ENCODE measurements at regions not wholly inside any gene's neighbourhood (a gene's known extent, or its start where the extent isn't known, plus 50 kb on each side); places are given as distances from the start of the nearest gene placed in this dataset.
"Not testable (repeated sequence)": the region's sequence is repeated elsewhere in the genome, so short reads cannot be mapped to it uniquely, and the experiment has no call there.

- TF ChIP-seq CTCF (IDR thresholded peaks at IDR 0.05): no peak
- no peaks in the 10 kb centered on the region for H3K27me3 ChIP-seq (ENCODE audit: low read depth)
- no peak overlapping the region for H3K4me3 ChIP-seq
- intact Hi-C loops (cut with DNase I): no loop called here
- no peaks in the 10 kb centered on the region for H3K9me3 ChIP-seq
- H3K4me1 ChIP-seq: no peaks in the 10 kb centered on the region
- no peak overlapping the region for H3K27ac ChIP-seq
- DNase-seq: no peak
- H3K36me3 ChIP-seq: no peaks in the 10 kb centered on the region
- no peak for ATAC-seq
Observed at GRCh38 chrX:3445806-3446490, 99.5 kb upstream of the MXRA5 start.

DNA sequence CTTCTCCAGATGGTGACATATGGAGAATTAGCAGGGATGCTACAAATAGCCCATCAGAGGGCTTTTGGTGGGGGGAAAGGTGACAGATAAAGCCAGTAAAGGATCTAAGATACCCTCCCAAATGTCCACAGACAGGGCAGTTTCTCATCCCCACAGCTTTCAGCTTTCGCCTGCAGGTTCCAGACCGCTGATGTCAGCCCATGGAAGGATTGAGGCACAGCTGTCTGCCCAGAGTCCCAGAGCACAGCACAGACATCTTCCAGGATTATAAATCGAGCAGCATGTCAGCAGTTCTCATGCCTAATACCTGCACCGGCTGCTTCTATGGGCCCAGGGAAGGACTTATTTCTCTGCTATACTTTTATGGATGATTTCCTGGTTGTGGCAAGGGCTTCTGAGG is 96.7 kb upstream of the MXRA5 start:
- Histone ChIP-seq H3K27me3 (ENCODE audit: low read depth) (no peaks in the 10 kb centered on the region), H3K9me3 (no peaks in the 10 kb centered on the region), H3K36me3 (no peaks in the 10 kb centered on the region), H3K4me1 (no peaks in the 10 kb centered on the region), H3K4me3 (no peak overlapping the region), H3K27ac (no peak overlapping the region)
- ATAC-seq (no peak), DNase-seq (no peak)
- no peak for TF ChIP-seq CTCF (IDR thresholded peaks at IDR 0.05)
- intact Hi-C loops (cut with DNase I): no loop called here

DNA sequence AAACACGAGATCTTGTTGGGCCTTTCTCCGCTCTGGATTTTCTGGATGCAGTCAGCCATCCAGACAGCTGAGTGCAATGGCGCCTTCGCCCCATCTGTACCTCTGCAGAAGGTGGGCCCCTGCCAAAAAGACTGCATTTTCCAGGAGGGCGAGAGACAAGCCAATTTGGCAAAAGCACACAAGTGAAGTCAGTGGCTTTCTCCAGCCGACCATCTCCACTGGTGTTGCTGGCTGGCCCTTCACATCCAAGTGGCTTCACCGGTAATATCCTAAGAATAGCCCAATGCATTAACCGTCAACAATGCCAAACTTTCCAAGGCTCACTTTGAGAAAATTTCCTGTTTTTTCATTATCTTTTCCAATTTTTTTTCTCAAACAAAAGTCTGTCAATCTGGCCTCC is 96.2 kb upstream of the MXRA5 start:
- Histone ChIP-seq H3K4me1 (no peaks in the 10 kb centered on the region), H3K36me3 (no peaks in the 10 kb centered on the region), H3K4me3 (no peak overlapping the region), H3K9me3 (no peaks in the 10 kb centered on the region), H3K27ac (no peak overlapping the region), H3K27me3 (ENCODE audit: low read depth) (no peaks in the 10 kb centered on the region)
- ATAC-seq (no peak), DNase-seq (no peak)
- no peak for TF ChIP-seq CTCF (IDR thresholded peaks at IDR 0.05)
- intact Hi-C loops (cut with DNase I): no loop called here

- intact Hi-C loops (cut with DNase I): no loop called here
- Histone ChIP-seq H3K36me3 (no peaks in the 10 kb centered on the region), H3K27ac (no peak overlapping the region), H3K4me1 (no peaks in the 10 kb centered on the region), H3K27me3 (ENCODE audit: low read depth) (no peaks in the 10 kb centered on the region), H3K9me3 (no peaks in the 10 kb centered on the region), H3K4me3 (no peak overlapping the region)
- ATAC-seq (no peak), DNase-seq (no peak)
- no peak for TF ChIP-seq CTCF (IDR thresholded peaks at IDR 0.05)
Observed at GRCh38 chrX:3440981-3441380, 94.5 kb upstream of the MXRA5 start.

GRCh38 chrX:3435916-3436315 is 89.5 kb upstream of the MXRA5 start:
- H3K27ac ChIP-seq; H3K4me1 ChIP-seq; ATAC-seq; intact Hi-C loops (cut with DNase I); H3K4me3 ChIP-seq; H3K27me3 ChIP-seq (ENCODE audit: low read depth); DNase-seq; H3K36me3 ChIP-seq; H3K9me3 ChIP-seq: not testable (repeated sequence)

GRCh38 chrX:3435057-3435456 is 88.6 kb upstream of the MXRA5 start:
- intact Hi-C loops (cut with DNase I): no loop called here
- H3K4me1 ChIP-seq: no peaks in the 10 kb centered on the region
- no peak overlapping the region for H3K27ac ChIP-seq
- no peaks in the 10 kb centered on the region for H3K36me3 ChIP-seq
- DNase-seq (no peak), ATAC-seq (no peak)
- TF ChIP-seq CTCF (IDR thresholded peaks at IDR 0.05): no peak
- H3K9me3 ChIP-seq: no peaks in the 10 kb centered on the region
- H3K4me3 ChIP-seq: no peak overlapping the region
- H3K27me3 ChIP-seq (ENCODE audit: low read depth): no peaks in the 10 kb centered on the region

All from lower lobe of right lung (tissue), 2 donors.